Activated naive CD8-positive, alpha-beta T cell (primary cell): ENCODE measurements at regions not wholly inside any gene's neighbourhood (a gene's known extent, or its start where the extent isn't known, plus 50 kb on each side); places are given as distances from the start of the nearest gene placed in this dataset.
"Not testable (repeated sequence)": the region's sequence is repeated elsewhere in the genome, so short reads cannot be mapped to it uniquely, and the experiment has no call there.

Experiments used
- H3K27ac Mint-ChIP-seq: one replicate; pipeline ENCODE4 v1.8.0; 2021; ENCODE audit warnings: mixed read lengths
- H3K27me3 Mint-ChIP-seq: one replicate; pipeline ENCODE4 v1.8.0; 2021; ENCODE audit warnings: mixed read lengths
- H3K36me3 Mint-ChIP-seq: one replicate; pipeline ENCODE4 v1.8.0; 2021; ENCODE audit warnings: mixed read lengths
- H3K4me1 Mint-ChIP-seq: one replicate; pipeline ENCODE4 v1.8.0; 2021; ENCODE audit warnings: low read depth, mixed read lengths
- H3K4me3 Mint-ChIP-seq: one replicate; pipeline ENCODE4 v1.8.0; 2021; ENCODE audit warnings: mild to moderate bottlenecking, mixed read lengths
- H3K9me3 Mint-ChIP-seq: one replicate; pipeline ENCODE4 v1.8.0; 2021; ENCODE audit warnings: low read depth, mixed read lengths

DNA sequence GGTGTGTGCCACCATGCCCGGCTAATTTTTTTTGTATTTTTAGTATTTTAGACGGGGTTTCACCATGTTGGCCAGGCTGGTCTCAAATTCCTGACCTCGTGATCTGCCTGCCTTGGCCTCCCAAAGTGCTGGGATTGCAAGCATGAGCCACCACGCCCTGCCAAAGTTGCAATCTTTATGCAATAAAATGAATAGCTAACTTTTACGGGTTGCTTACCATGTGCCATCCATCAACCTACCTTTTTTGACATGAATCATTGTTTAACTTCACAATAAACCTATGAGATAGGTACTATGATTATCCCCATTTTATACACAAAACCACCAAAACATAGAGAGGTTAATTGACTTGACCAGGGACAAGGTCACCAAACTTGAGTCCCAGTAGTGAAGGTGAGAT lies 118.8 kb upstream of the HAND1 start:
- not testable (repeated sequence) for H3K9me3 Mint-ChIP-seq, H3K4me3 Mint-ChIP-seq, H3K27ac Mint-ChIP-seq, H3K36me3 Mint-ChIP-seq, H3K4me1 Mint-ChIP-seq
- peaks cover 16% of the 10 kb centered on the region for H3K27me3 Mint-ChIP-seq

DNA sequence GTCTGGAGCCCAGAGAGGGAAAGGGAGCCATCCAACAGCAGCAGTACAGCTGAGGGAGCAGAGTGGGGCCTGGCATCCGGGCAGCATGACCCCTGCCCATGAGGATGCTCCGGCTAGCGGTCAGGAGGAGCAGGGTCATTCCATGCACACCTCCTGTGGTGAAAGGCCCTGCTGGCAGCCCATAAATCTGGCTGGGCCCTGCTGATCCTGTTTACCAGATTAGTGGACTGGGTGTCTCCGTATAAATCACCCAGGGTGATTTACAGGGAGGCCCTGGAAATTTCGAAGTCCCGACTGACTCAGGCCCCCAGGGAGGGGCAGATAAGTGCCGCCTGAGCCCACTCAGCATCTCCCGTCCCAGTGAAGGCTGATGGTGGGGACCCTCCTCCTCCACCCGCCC lies 117.6 kb upstream of the HAND1 start:
- no peak overlapping the region for H3K4me3 Mint-ChIP-seq
- peaks cover 10% of the 10 kb centered on the region for H3K27me3 Mint-ChIP-seq
- H3K4me1 Mint-ChIP-seq: no peaks in the 10 kb centered on the region
- H3K36me3 Mint-ChIP-seq: no peaks in the 10 kb centered on the region
- H3K27ac Mint-ChIP-seq: no peak overlapping the region
- H3K9me3 Mint-ChIP-seq: no peaks in the 10 kb centered on the region

DNA sequence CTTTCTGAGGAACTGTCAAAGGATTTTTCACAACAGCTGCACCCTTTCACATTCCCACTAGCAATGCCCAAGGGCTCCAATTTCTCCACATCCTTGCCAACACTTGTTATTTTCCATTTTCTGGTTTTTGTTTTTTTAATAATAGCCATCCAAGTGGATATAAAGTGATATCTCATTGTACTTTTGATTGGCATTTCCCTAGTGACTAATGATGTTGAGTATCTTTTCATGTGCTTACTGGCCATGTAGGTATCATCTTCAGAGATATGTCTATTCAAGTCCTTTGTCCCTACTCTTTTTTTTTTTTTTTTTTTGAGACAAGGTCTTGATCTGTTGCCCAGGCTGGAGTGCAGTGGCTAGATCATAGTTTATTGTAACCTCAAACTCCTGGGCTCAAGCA lies 115.8 kb upstream of the HAND1 start:
- Mint-ChIP-seq H3K27me3 (peaks cover 8% of the 10 kb centered on the region), H3K36me3 (no peaks in the 10 kb centered on the region), H3K4me1 (no peaks in the 10 kb centered on the region), H3K4me3 (no peak overlapping the region), H3K9me3 (no peaks in the 10 kb centered on the region), H3K27ac (no peak overlapping the region)

GRCh38 chr5:154593071-154593470 lies 115.0 kb upstream of the HAND1 start:
- no peaks in the 10 kb centered on the region for H3K9me3 Mint-ChIP-seq
- no peaks in the 10 kb centered on the region for H3K36me3 Mint-ChIP-seq
- H3K4me1 Mint-ChIP-seq: no peaks in the 10 kb centered on the region
- peaks cover 4% of the 10 kb centered on the region for H3K27me3 Mint-ChIP-seq
- no peak overlapping the region for H3K4me3 Mint-ChIP-seq
- no peak overlapping the region for H3K27ac Mint-ChIP-seq

DNA sequence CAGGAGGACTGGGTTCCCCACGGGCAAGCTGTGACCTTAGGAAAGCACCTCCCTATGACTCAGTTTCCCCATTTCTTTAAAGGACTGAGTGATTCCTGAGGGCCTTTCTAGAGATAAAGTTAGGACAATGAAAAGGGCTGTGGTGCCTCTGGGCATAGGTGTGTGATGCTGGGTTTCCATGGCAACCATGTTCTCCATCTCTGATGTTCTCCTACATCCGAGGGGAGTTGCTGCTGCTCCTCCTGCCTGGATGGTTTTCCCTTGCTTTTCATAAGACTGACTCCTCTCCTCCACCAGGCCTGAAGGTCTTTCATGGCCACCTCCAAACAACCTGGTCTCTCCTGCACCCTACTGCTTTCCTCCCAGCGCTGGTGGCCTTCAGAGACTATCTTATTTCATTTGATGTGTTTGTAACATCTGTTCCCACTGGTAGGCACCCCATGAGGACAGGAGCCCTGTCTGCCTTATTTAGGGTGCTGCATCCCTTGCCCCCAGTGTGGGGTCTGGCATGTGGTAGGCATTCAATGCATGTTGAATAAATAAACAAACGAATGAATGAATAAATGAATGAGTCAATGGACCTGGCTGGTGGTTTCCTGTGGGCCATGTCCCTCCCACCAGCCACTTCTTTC lies 112.2 kb upstream of the HAND1 start:
- H3K27me3 Mint-ChIP-seq: peaks cover 4% of the 10 kb centered on the region
- H3K27ac Mint-ChIP-seq: no peak overlapping the region
- H3K36me3 Mint-ChIP-seq: no peaks in the 10 kb centered on the region
- H3K9me3 Mint-ChIP-seq: no peaks in the 10 kb centered on the region
- H3K4me1 Mint-ChIP-seq: no peaks in the 10 kb centered on the region
- H3K4me3 Mint-ChIP-seq: no peak overlapping the region

DNA sequence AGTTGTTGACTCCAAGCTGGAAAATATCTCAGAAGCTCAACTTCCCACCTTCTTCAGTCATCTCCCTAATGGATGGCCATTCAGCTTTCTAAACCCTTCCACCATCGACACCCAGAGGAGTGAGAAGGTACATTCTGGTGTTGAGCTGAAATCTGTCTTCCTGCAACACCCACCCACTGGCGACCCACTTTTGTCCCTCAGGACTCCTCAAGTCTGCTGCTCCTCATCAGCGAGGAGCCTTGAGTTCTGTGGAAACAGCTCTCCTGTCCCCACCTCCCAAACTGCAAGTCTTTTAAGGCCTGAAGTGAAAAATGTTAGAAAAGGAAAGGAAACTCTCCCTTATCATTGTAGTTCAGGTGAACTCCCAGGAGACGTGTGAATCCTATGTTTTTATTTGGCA lies 111.5 kb upstream of the HAND1 start:
- Mint-ChIP-seq H3K9me3 (no peaks in the 10 kb centered on the region), H3K27me3 (peaks cover 3% of the 10 kb centered on the region), H3K27ac (no peak overlapping the region), H3K4me1 (no peaks in the 10 kb centered on the region), H3K36me3 (no peaks in the 10 kb centered on the region), H3K4me3 (no peak overlapping the region)

GRCh38 chr5:154588833-154589425 lies 110.9 kb upstream of the HAND1 start:
- H3K4me1 Mint-ChIP-seq, H3K9me3 Mint-ChIP-seq, H3K36me3 Mint-ChIP-seq, H3K27ac Mint-ChIP-seq, H3K4me3 Mint-ChIP-seq, H3K27me3 Mint-ChIP-seq: not testable (repeated sequence)

DNA sequence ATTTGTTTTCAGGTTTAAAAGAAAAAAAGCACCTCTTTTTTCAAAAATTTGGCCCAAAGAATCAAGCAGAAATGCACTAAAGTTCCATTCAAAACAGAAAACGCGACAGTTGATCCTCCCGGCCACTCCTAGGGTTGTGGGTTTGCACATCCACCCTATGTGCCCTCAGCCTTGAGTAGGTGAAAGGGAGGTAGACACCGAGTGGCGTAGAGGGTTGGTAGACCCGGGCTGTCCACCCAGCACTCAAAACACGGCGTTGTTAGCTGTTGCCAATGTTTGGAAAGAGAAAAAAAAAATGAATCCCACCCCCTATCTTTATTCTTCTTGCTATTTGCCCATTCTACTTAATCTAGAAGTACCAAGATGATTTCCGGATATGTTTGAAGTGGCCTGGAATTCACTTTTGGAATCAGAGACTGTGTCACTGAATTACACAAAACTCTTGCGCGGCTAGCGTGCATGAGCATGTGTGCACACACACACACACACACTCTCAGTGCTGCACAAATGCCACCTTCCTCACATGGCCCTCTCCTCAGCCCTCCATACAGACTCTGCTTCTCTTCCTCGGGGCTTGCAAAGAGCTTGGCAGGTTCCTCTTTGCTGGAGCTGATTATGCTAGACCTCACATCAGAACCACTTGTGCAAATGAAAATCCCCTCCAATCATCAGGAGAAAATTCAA lies 110.2 kb upstream of the HAND1 start:
- no peak overlapping the region for H3K4me3 Mint-ChIP-seq
- no peaks in the 10 kb centered on the region for H3K9me3 Mint-ChIP-seq
- peaks cover 3% of the 10 kb centered on the region for H3K27me3 Mint-ChIP-seq
- no peaks in the 10 kb centered on the region for H3K36me3 Mint-ChIP-seq
- no peaks in the 10 kb centered on the region for H3K4me1 Mint-ChIP-seq
- no peak overlapping the region for H3K27ac Mint-ChIP-seq

- H3K4me3 Mint-ChIP-seq: no peak overlapping the region
- peaks cover 3% of the 10 kb centered on the region for H3K27me3 Mint-ChIP-seq
- H3K4me1 Mint-ChIP-seq: no peaks in the 10 kb centered on the region
- no peaks in the 10 kb centered on the region for H3K36me3 Mint-ChIP-seq
- no peaks in the 10 kb centered on the region for H3K9me3 Mint-ChIP-seq
- H3K27ac Mint-ChIP-seq: no peak overlapping the region
Measured at GRCh38 chr5:154587123-154588026, 109.3 kb upstream of the HAND1 start.

DNA sequence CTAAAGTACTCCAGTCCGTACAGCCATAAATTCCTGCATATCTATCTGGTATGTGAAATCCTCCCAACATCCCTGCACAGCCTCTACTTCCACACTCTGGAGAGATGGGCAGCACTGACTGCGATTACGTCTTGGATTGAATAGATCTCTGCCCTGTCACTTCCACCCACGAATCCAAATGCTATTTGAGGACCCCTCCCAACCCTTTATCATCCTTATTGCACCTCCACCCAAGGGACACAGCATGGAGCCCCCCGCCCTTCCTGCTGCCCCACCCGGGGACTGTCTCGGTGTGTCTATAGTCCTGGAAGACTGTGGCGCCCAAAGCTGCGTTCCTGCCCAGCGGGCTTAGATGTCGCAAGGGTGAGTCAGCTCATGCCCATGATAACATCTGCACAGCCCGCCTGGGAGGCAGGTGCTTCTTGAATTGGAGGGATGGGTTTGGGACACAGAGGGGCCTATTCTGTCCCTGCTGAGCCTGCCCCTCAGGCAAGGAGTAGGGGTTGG lies 105.7 kb upstream of the HAND1 start:
- Mint-ChIP-seq H3K27me3 (peaks cover 3% of the 10 kb centered on the region), H3K4me3 (no peak overlapping the region), H3K27ac (no peak overlapping the region), H3K36me3 (no peaks in the 10 kb centered on the region), H3K9me3 (no peaks in the 10 kb centered on the region), H3K4me1 (no peaks in the 10 kb centered on the region)

GRCh38 chr5:154580422-154580821 lies 102.4 kb upstream of the HAND1 start:
- Mint-ChIP-seq H3K27me3 (peaks cover 4% of the 10 kb centered on the region), H3K36me3 (no peaks in the 10 kb centered on the region), H3K27ac (no peak overlapping the region), H3K9me3 (no peaks in the 10 kb centered on the region), H3K4me3 (no peak overlapping the region), H3K4me1 (no peaks in the 10 kb centered on the region)

- H3K36me3 Mint-ChIP-seq: no peaks in the 10 kb centered on the region
- H3K27me3 Mint-ChIP-seq: peaks cover 5% of the 10 kb centered on the region
- no peaks in the 10 kb centered on the region for H3K9me3 Mint-ChIP-seq
- no peaks in the 10 kb centered on the region for H3K4me1 Mint-ChIP-seq
- H3K4me3 Mint-ChIP-seq: no peak overlapping the region
- H3K27ac Mint-ChIP-seq: no peak overlapping the region
Measured at GRCh38 chr5:154577416-154577815, 99.4 kb upstream of the HAND1 start.

GRCh38 chr5:154576429-154576806 lies 98.4 kb upstream of the HAND1 start:
- Mint-ChIP-seq H3K4me3 (no peak overlapping the region), H3K4me1 (no peaks in the 10 kb centered on the region), H3K27ac (no peak overlapping the region), H3K9me3 (no peaks in the 10 kb centered on the region), H3K36me3 (no peaks in the 10 kb centered on the region), H3K27me3 (peaks cover 5% of the 10 kb centered on the region)

- H3K4me3 Mint-ChIP-seq: no peak overlapping the region
- peaks cover 5% of the 10 kb centered on the region for H3K27me3 Mint-ChIP-seq
- H3K36me3 Mint-ChIP-seq: no peaks in the 10 kb centered on the region
- H3K27ac Mint-ChIP-seq: no peak overlapping the region
- no peaks in the 10 kb centered on the region for H3K9me3 Mint-ChIP-seq
- H3K4me1 Mint-ChIP-seq: no peaks in the 10 kb centered on the region
Measured at GRCh38 chr5:154575546-154576428, 97.8 kb upstream of the HAND1 start.
